CD4-positive, CD25-positive, alpha-beta regulatory T cell (primary cell): ENCODE measurements at regions not wholly inside any gene's neighbourhood (a gene's known extent, or its start where the extent isn't known, plus 50 kb on each side); places are given as distances from the start of the nearest gene placed in this dataset.

Experiments used
- ATAC-seq, 2 donors: fragments of 150-1000 bp; cut with Tn5 transposase; one replicate each; pipeline ENCODE4 v1.10.0; 2021; ENCODE audit warnings: low read depth in 2 of 2, moderate number of reproducible peaks in 2 of 2, moderate library complexity in 1 of 2
- DNase-seq, 3 donors: peaks; one replicate each; pipeline versions ENCODE4 v3.0.0 to v3.0.0-alpha.2; 2012 to 2022; ENCODE audit warnings: mixed read lengths in 1 of 3
- H3K27ac ChIP-seq: one replicate; pipeline ENCODE4 v1.7.0; 2013; ENCODE audit warnings: mild to moderate bottlenecking, low read length; ENCODE audit not compliant: insufficient read depth, poor library complexity, severe bottlenecking
- H3K27me3 ChIP-seq: one replicate; pipeline ENCODE4 v1.7.0; 2013; ENCODE audit warnings: low read length; ENCODE audit not compliant: control insufficient read depth, insufficient read depth
- H3K36me3 ChIP-seq: one replicate; pipeline ENCODE4 v1.7.0; 2013; ENCODE audit warnings: mild to moderate bottlenecking, low read length, moderate library complexity; ENCODE audit not compliant: control insufficient read depth, insufficient read depth
- H3K4me1 ChIP-seq: 2 replicates; pipeline ENCODE4 v1.7.0; 2013; ENCODE audit warnings: mild to moderate bottlenecking, low read length; ENCODE audit not compliant: insufficient read depth, control insufficient read depth, poor library complexity, severe bottlenecking
- H3K4me3 ChIP-seq: one replicate; pipeline ENCODE4 v1.7.0; 2013; ENCODE audit warnings: low read depth, mild to moderate bottlenecking, low read length, moderate library complexity
- H3K9me3 ChIP-seq, 2 experiments: 1 replicate in 1 of 2; 2 replicates in 1 of 2; pipeline ENCODE4 v1.7.0; 2013; ENCODE audit warnings: low read length in 2 of 2, mild to moderate bottlenecking in 1 of 2, moderate library complexity in 1 of 2; ENCODE audit not compliant: control insufficient read depth in 2 of 2
- H3K27ac Mint-ChIP-seq, 3 donors: one replicate each; pipeline ENCODE4 v1.8.0; 2020 to 2022; ENCODE audit warnings: mild to moderate bottlenecking in 3 of 3, mixed read lengths in 3 of 3, moderate library complexity in 2 of 3
- H3K27me3 Mint-ChIP-seq: one replicate; pipeline ENCODE4 v1.8.0; 2022; ENCODE audit warnings: mild to moderate bottlenecking, mixed read lengths
- H3K36me3 Mint-ChIP-seq: one replicate; pipeline ENCODE4 v1.8.0; 2020; ENCODE audit warnings: mixed read lengths
- H3K4me1 Mint-ChIP-seq, 4 donors: one replicate each; pipeline ENCODE4 v1.8.0; 2020 to 2022; ENCODE audit warnings: mixed read lengths in 4 of 4, mild to moderate bottlenecking in 1 of 4
- H3K4me3 Mint-ChIP-seq, 4 donors: one replicate each; pipeline ENCODE4 v1.8.0; 2020 to 2022; ENCODE audit warnings: mild to moderate bottlenecking in 4 of 4, mixed read lengths in 4 of 4, moderate library complexity in 3 of 4
- H3K9me3 Mint-ChIP-seq, 7 donors: one replicate each; pipeline ENCODE4 v1.8.0; 2020 to 2022; ENCODE audit warnings: mixed read lengths in 7 of 7, mild to moderate bottlenecking in 3 of 7, moderate library complexity in 2 of 7

DNA sequence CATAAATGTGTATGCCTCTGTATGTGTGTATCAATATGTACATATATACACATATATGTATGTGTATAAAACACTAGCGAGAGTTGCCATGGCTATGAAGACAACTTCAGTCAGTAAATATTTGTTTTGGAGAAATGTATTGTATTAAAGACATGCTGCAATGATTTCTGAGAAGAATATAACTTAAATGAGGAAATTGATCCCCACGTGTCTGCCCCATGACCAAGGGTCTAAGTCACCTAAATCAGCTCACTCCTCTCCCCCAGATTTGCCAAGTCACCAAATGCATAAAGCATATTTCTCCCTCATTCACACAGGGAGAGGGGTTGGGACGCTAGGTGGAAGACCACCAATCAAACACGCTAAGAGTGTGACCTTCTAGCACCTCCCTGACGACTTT is 58.3 kb upstream of the LYST start:
- H3K9me3 ChIP-seq = no peaks in the 10 kb centered on the region
- H3K4me3 ChIP-seq = no peak overlapping the region
- H3K27me3 ChIP-seq = no peaks in the 10 kb centered on the region
- H3K27ac ChIP-seq = no peak overlapping the region
- H3K27ac Mint-ChIP-seq = no peak overlapping the region
- no peaks in the 10 kb centered on the region for H3K36me3 ChIP-seq
- H3K4me1 Mint-ChIP-seq = peaks cover 6 to 22% (median 15%) of the 10 kb centered on the region in 4 donors
- no peaks in the 10 kb centered on the region for H3K36me3 Mint-ChIP-seq
- no peaks in the 10 kb centered on the region for H3K9me3 Mint-ChIP-seq
- peaks cover 16% of the 10 kb centered on the region for H3K4me1 ChIP-seq
- ATAC-seq = no peak
- no peak overlapping the region for H3K4me3 Mint-ChIP-seq
- peaks cover 5% of the 10 kb centered on the region for H3K27me3 Mint-ChIP-seq
- no peak for DNase-seq

- DNase-seq = peak in 2 of 3 donors; percentile 14 to 52
- no peaks in the 10 kb centered on the region for H3K9me3 ChIP-seq
- Mint-ChIP-seq H3K9me3 (no peaks in the 10 kb centered on the region), H3K4me3 (peak overlapping the region in 2 of 4 donors; percentile 37 to 44), H3K36me3 (no peaks in the 10 kb centered on the region), H3K27me3 (peaks cover 5% of the 10 kb centered on the region), H3K27ac (peak overlapping the region; percentile 28 to 78 (median 68)), H3K4me1 (peaks cover 6 to 22% (median 17%) of the 10 kb centered on the region in 4 donors)
- H3K4me3 ChIP-seq = no peak overlapping the region
- H3K27ac ChIP-seq = no peak overlapping the region
- H3K36me3 ChIP-seq = no peaks in the 10 kb centered on the region
- peak; percentile 23 to 70 for ATAC-seq
- H3K27me3 ChIP-seq = no peaks in the 10 kb centered on the region
- H3K4me1 ChIP-seq = peaks cover 16% of the 10 kb centered on the region
Measured at GRCh38 chr1:235923466-235924021, 56.8 kb upstream of the LYST start.

- H3K27me3 Mint-ChIP-seq = no peaks in the 10 kb centered on the region
- H3K4me1 ChIP-seq = peaks cover 16% of the 10 kb centered on the region
- no peaks in the 10 kb centered on the region for H3K9me3 ChIP-seq
- no peaks in the 10 kb centered on the region for H3K27me3 ChIP-seq
- H3K4me3 Mint-ChIP-seq = no peak overlapping the region
- peaks cover 6 to 30% (median 19%) of the 10 kb centered on the region in 4 donors for H3K4me1 Mint-ChIP-seq
- ATAC-seq = no peak
- H3K27ac ChIP-seq = no peak overlapping the region
- H3K27ac Mint-ChIP-seq = peak overlapping the region in 2 of 3 donors; percentile 32 to 54
- no peaks in the 10 kb centered on the region for H3K36me3 ChIP-seq
- peaks cover under 1% of the 10 kb centered on the region for H3K36me3 Mint-ChIP-seq
- H3K9me3 Mint-ChIP-seq = no peaks in the 10 kb centered on the region
- no peak for DNase-seq
- H3K4me3 ChIP-seq = no peak overlapping the region
Measured at GRCh38 chr1:235920596-235921375, 54.1 kb upstream of the LYST start.

GRCh38 chr1:235919833-235920441 is 53.2 kb upstream of the LYST start:
- H3K27ac Mint-ChIP-seq = peak overlapping the region in 1 of 3 donors; percentile 54
- H3K4me1 Mint-ChIP-seq = peaks cover 6 to 30% (median 19%) of the 10 kb centered on the region in 4 donors
- H3K4me1 ChIP-seq = peaks cover 16% of the 10 kb centered on the region

DNA sequence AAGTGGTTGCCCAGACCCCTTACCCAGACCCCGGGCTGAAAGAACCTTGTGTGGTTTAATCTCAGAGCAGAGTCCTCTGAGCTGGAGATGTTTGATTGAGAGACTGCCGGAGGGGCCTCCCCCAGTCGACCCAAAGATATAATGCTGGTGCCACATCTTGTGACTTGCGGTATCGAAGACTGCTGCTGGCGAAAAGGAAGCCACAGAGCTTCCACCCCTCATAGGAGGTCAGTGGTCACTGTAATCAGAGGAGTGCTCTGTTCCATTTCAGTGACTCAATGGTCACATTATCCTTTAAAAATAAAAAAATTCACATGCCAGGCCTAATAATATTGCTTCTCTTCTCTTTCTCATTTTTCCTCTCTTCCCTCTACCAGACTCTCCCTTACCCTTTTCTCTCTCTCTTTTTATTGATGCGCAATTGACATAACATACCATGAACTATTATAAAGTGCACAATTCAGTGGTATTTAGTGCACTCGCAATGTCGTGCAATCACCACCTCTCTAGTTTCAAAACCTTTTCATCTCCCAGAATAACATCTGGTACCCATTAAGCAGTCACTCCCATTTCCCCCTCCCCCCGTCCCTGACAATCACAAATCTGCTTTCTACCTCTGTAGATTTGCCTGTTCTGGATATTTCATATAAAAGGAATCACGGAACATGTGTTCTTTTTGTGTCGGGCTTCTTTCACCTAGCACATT is 52.6 kb upstream of the LYST start:
- H3K4me1 Mint-ChIP-seq = peaks cover 6 to 25% (median 19%) of the 10 kb centered on the region in 4 donors
- peak overlapping the region in 1 of 3 donors; percentile 16 for H3K27ac Mint-ChIP-seq
- DNase-seq = no peak

More at GRCh38 chr1:235919833-235920441, 53.2 kb upstream of the LYST start:
- no peaks in the 10 kb centered on the region for H3K27me3 Mint-ChIP-seq
- peaks cover 4% of the 10 kb centered on the region for H3K36me3 Mint-ChIP-seq
- ATAC-seq (no peak), DNase-seq (no peak)
- Histone ChIP-seq H3K4me3 (no peak overlapping the region), H3K9me3 (no peaks in the 10 kb centered on the region), H3K36me3 (no peaks in the 10 kb centered on the region), H3K27ac (no peak overlapping the region), H3K27me3 (no peaks in the 10 kb centered on the region)
- H3K4me3 Mint-ChIP-seq = no peak overlapping the region
- no peaks in the 10 kb centered on the region for H3K9me3 Mint-ChIP-seq

GRCh38 chr1:235918465-235918864 is 51.8 kb upstream of the LYST start:
- Mint-ChIP-seq H3K27ac (peak overlapping the region in 1 of 3 donors; percentile 31), H3K27me3 (peaks cover 4% of the 10 kb centered on the region), H3K4me1 (peaks cover 3 to 17% (median 14%) of the 10 kb centered on the region in 4 donors), H3K36me3 (peaks cover 4% of the 10 kb centered on the region), H3K9me3 (no peaks in the 10 kb centered on the region), H3K4me3 (no peak overlapping the region)
- Histone ChIP-seq H3K4me1 (peaks cover 6% of the 10 kb centered on the region), H3K27ac (no peak overlapping the region), H3K4me3 (no peak overlapping the region), H3K9me3 (no peaks in the 10 kb centered on the region), H3K36me3 (no peaks in the 10 kb centered on the region), H3K27me3 (no peaks in the 10 kb centered on the region)
- DNase-seq = no peak
- ATAC-seq = no peak

More for the DNA sequence above, 52.6 kb upstream of the LYST start:
- peaks cover 14% of the 10 kb centered on the region for H3K4me1 ChIP-seq
- no peaks in the 10 kb centered on the region for H3K27me3 ChIP-seq
- H3K9me3 ChIP-seq = no peaks in the 10 kb centered on the region
- ATAC-seq = no peak
- no peak overlapping the region for H3K4me3 Mint-ChIP-seq
- H3K36me3 Mint-ChIP-seq = peaks cover 4% of the 10 kb centered on the region
- H3K4me3 ChIP-seq = no peak overlapping the region
- H3K27me3 Mint-ChIP-seq = no peaks in the 10 kb centered on the region
- no peaks in the 10 kb centered on the region for H3K9me3 Mint-ChIP-seq
- no peak overlapping the region for H3K27ac ChIP-seq
- H3K36me3 ChIP-seq = no peaks in the 10 kb centered on the region

DNA sequence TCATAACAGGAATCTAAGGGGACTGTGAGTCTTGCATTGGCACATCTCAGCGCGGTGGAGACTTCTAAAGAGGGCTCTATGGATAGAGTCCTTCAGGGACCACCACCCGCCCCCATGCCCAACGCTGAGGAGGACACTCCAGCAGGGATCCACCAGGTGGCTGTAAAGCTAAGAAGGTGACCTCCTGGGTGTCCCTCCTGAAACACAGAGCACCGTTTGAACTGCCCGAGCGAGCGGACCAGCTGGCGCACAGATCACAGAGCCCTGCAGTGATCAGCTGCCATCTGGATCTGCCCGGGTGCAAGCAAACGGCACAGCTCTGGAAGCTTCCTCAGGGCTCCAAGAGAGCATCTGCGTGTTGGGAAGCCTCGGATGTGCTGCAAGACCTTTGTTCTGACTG is 51.3 kb upstream of the LYST start:
- Histone ChIP-seq H3K9me3 (no peaks in the 10 kb centered on the region), H3K36me3 (no peaks in the 10 kb centered on the region), H3K27ac (no peak overlapping the region), H3K27me3 (no peaks in the 10 kb centered on the region), H3K4me3 (no peak overlapping the region), H3K4me1 (peaks cover 2% of the 10 kb centered on the region)
- Mint-ChIP-seq H3K4me1 (peaks cover 0 to 13% (median 10%) of the 10 kb centered on the region in 4 donors), H3K27ac (peak overlapping the region in 1 of 3 donors; percentile 33), H3K9me3 (no peaks in the 10 kb centered on the region), H3K4me3 (no peak overlapping the region), H3K27me3 (peaks cover 4% of the 10 kb centered on the region), H3K36me3 (peaks cover 4% of the 10 kb centered on the region)
- DNase-seq (no peak), ATAC-seq (no peak)
